GM19452 (cell line): ENCODE measurements at regions not wholly inside any gene's neighbourhood (a gene's known extent, or its start where the extent isn't known, plus 50 kb on each side); places are given as distances from the start of the nearest gene placed in this dataset.

ENCODE experiments used
- ATAC-seq: cut with Tn5 transposase; IDR thresholded peaks from one replicate; pipeline ENCODE4 v1.9.1; 2021; ENCODE audit not compliant: unreplicated experiment

- no peak for ATAC-seq
Measured at GRCh38 chr15:69830876-69831275, 266.8 kb downstream of the TLE3 start.

GRCh38 chr15:69834267-69834666 is 263.4 kb downstream of the TLE3 start:
- ATAC-seq: no peak

- ATAC-seq: no peak
Measured at GRCh38 chr15:69834761-69835160, 263.0 kb downstream of the TLE3 start.

GRCh38 chr15:69836048-69836447 is 261.7 kb downstream of the TLE3 start:
- no peak for ATAC-seq

GRCh38 chr15:69836526-69837230 is 261.0 kb downstream of the TLE3 start:
- no peak for ATAC-seq

- ATAC-seq: no peak
Measured at GRCh38 chr15:69838338-69838737, 259.4 kb downstream of the TLE3 start.

GRCh38 chr15:69838994-69839393 is 258.7 kb downstream of the TLE3 start:
- no peak for ATAC-seq

- ATAC-seq: no peak
Measured at GRCh38 chr15:69841113-69841828, 256.4 kb downstream of the TLE3 start.

- ATAC-seq: no peak
Measured at GRCh38 chr15:69842851-69843250, 254.9 kb downstream of the TLE3 start.

GRCh38 chr15:69843276-69843899 is 254.3 kb downstream of the TLE3 start:
- no peak for ATAC-seq

- no peak for ATAC-seq
Measured at GRCh38 chr15:69843900-69844304, 253.8 kb downstream of the TLE3 start.

- no peak for ATAC-seq
Measured at GRCh38 chr15:69845159-69845558, 252.6 kb downstream of the TLE3 start.

GRCh38 chr15:69847625-69848024 is 250.1 kb downstream of the TLE3 start:
- ATAC-seq: no peak

GRCh38 chr15:69848096-69848495 is 249.6 kb downstream of the TLE3 start:
- no peak for ATAC-seq

GRCh38 chr15:69848551-69849231 is 249.0 kb downstream of the TLE3 start:
- no peak for ATAC-seq

GRCh38 chr15:69849232-69849610 is 248.5 kb downstream of the TLE3 start:
- ATAC-seq: no peak

- ATAC-seq: no peak
Measured at GRCh38 chr15:69852482-69852881, 245.2 kb downstream of the TLE3 start.

GRCh38 chr15:69852916-69853315 is 244.8 kb downstream of the TLE3 start:
- ATAC-seq: no peak

- ATAC-seq: no peak
Measured at GRCh38 chr15:69853544-69853951, 244.2 kb downstream of the TLE3 start.

- no peak for ATAC-seq
Measured at GRCh38 chr15:69854001-69854400, 243.7 kb downstream of the TLE3 start.

GRCh38 chr15:69854521-69855181 is 243.1 kb downstream of the TLE3 start:
- ATAC-seq: no peak
